GM12873 (cell line): ENCODE measurements at regions not wholly inside any gene's neighbourhood (a gene's known extent, or its start where the extent isn't known, plus 50 kb on each side); places are given as distances from the start of the nearest gene placed in this dataset.

ENCODE experiments used
- CTCF ChIP-seq: IDR thresholded peaks from 2 replicates; pipeline ENCODE4 v1.5.1; 2012; ENCODE audit warnings: low read depth, mild to moderate bottlenecking, moderate library complexity, low read length, control low read depth; ENCODE audit not compliant: insufficient read depth; ENCODE audit errors: missing control alignments

- TF ChIP-seq CTCF: no peak
These were observed 391.3 kb downstream of the DIRAS2 start for GRCh38 chr9:90251316-90251715.

GRCh38 chr9:90256345-90256744, 386.3 kb downstream of the DIRAS2 start:
- TF ChIP-seq CTCF: no peak

GRCh38 chr9:90259311-90260246, 383.0 kb downstream of the DIRAS2 start:
- no peak for TF ChIP-seq CTCF

- TF ChIP-seq CTCF: no peak
These were observed 380.9 kb downstream of the DIRAS2 start for GRCh38 chr9:90261698-90262097.

- TF ChIP-seq CTCF: no peak
These were observed 374.0 kb downstream of the DIRAS2 start for GRCh38 chr9:90268613-90269012.

GRCh38 chr9:90271707-90272106, 370.9 kb downstream of the DIRAS2 start:
- no peak for TF ChIP-seq CTCF

GRCh38 chr9:90274725-90275124, 367.9 kb downstream of the DIRAS2 start:
- TF ChIP-seq CTCF: no peak
